Spleen (tissue), 11 donors: ENCODE measurements at regions not wholly inside any gene's neighbourhood (a gene's known extent, or its start where the extent isn't known, plus 50 kb on each side); places are given as distances from the start of the nearest gene placed in this dataset.

Experiments
- DNase-seq: peaks from one replicate; pipeline ENCODE4 v3.0.0-alpha.2; 2020
- H3K27ac ChIP-seq, 8 donors: fragments of 200-600 bp; sonication (generic) in 7 of 8; 1 replicate in 4 of 8; 2 replicates in 4 of 8; pipeline versions ENCODE4 v1.5.0 to v1.8.0; 2016 to 2021; ENCODE audit warnings: inconsistent platforms in 4 of 8, mild to moderate bottlenecking in 4 of 8, moderate library complexity in 1 of 8
- H3K27me3 ChIP-seq, 7 donors: fragments of 200-600 bp; sonication (generic) in 6 of 7; replicated peaks in 1 of 7; 1 replicate in 4 of 7; 2 replicates in 3 of 7; pipeline versions ENCODE4 v1.5.0 to v1.8.0; 2016 to 2021; ENCODE audit warnings: inconsistent platforms in 3 of 7, mild to moderate bottlenecking in 1 of 7
- H3K36me3 ChIP-seq, 6 donors: fragments of 200-600 bp; sonication (generic) in 5 of 6; 1 replicate in 4 of 6; 2 replicates in 2 of 6; pipeline versions ENCODE4 v1.5.0 to v1.8.0; 2016 to 2021; ENCODE audit warnings: inconsistent platforms in 2 of 6
- H3K4me1 ChIP-seq, 6 donors: fragments of 200-600 bp; sonication (generic) in 5 of 6; 1 replicate in 3 of 6; 2 replicates in 3 of 6; pipeline versions ENCODE4 v1.5.0 to v1.8.0; 2016 to 2021; ENCODE audit warnings: inconsistent platforms in 3 of 6
- H3K4me3 ChIP-seq, 8 donors: fragments of 200-600 bp; sonication (generic) in 7 of 8; 1 replicate in 4 of 8; 2 replicates in 4 of 8; pipeline versions ENCODE4 v1.5.0 to v1.8.0; 2016 to 2021; ENCODE audit warnings: inconsistent platforms in 4 of 8, mild to moderate bottlenecking in 4 of 8, moderate library complexity in 2 of 8
- H3K9me3 ChIP-seq, 8 donors: fragments of 200-600 bp; sonication (generic) in 7 of 8; 1 replicate in 4 of 8; 2 replicates in 4 of 8; pipeline versions ENCODE4 v1.5.0 to v1.8.0; 2016 to 2021; ENCODE audit warnings: inconsistent platforms in 4 of 8
- CTCF ChIP-seq, 11 experiments: fragments of 200-600 bp in 7 of 11; fragments of 450-650 bp in 4 of 11; sonication (generic) in 4 of 11; IDR thresholded peaks in 8 of 11; conservative IDR thresholded peaks in 3 of 11; 1 replicate in 7 of 11; 2 replicates in 4 of 11; pipeline versions ENCODE4 v1.4.0 to v1.8.0; 2016 to 2021; ENCODE audit warnings: antibody characterized with exemption in 11 of 11, inconsistent platforms in 4 of 11, mild to moderate bottlenecking in 1 of 11
- POLR2A ChIP-seq, 3 donors: fragments of 450-650 bp; IDR thresholded peaks; one replicate each; pipeline ENCODE4 v1.5.1; 2017; ENCODE audit warnings: antibody characterized with exemption in 3 of 3, mild to moderate bottlenecking in 1 of 3
- POLR2AphosphoS5 ChIP-seq, 3 donors: sonication (generic); formaldehyde crosslinking; IDR thresholded peaks; one replicate each; pipeline ENCODE4 v1.5.1; 2017; ENCODE audit warnings: antibody characterized with exemption in 3 of 3
- WGBS, 5 donors: extraction: QIAGEN DNeasy Blood & Tissue Kit in 3 of 5; methylation state at CpG; one replicate each; pipeline versions ENCODE4 v1.1.5 to v1.1.7; 2013 to 2018; 5-methylcytosine and 5-hydroxymethylcytosine counted together
- intact Hi-C: fragments of 100-400 bp; cut with DNase I; formaldehyde crosslinking; loops from one replicate; pipeline ENCODE4 v1.15.0; 2023; ENCODE audit warnings: low total_unique reads
- donor health status: healthy with polysubstance abuse.
- donor health status: DM: no; HTN: no; CAD: no; lungs with moderate emphysema.
- donor health status: DM: no; HTN: no; CAD: no.
- donor health status: Bipolar disorder and iron deficiency.
- donor health status: healthy.
- donor health status: DM: no; HTN: no; CAD: no.
- donor health status: DM: yes; HTN: yes; CAD: no.

GRCh38 chr18:980586-980985 lies 75.9 kb downstream of the ADCYAP1 start:
- intact Hi-C loops, result no loop called here
- DNase-seq, result no peak
- 79 to 86% (median 82%) methylated on average over 4 of the region's 4 CpGs for WGBS, 5 donors
- Histone ChIP-seq H3K4me1 (no peaks in the 10 kb centered on the region), H3K27ac (no peak overlapping the region), H3K27me3 (peaks cover 0 to 6% (median 0%) of the 10 kb centered on the region in 7 donors), H3K36me3 (no peaks in the 10 kb centered on the region), H3K9me3 (peaks cover 0 to 25% (median 4%) of the 10 kb centered on the region in 8 donors), H3K4me3 (no peak overlapping the region)
- TF ChIP-seq CTCF (IDR thresholded peaks at IDR 0.05 in 8 of 11, conservative IDR thresholded peaks at IDR 0.05 in 3 of 11) (no peak), POLR2AphosphoS5 (IDR thresholded peaks at IDR 0.05) (no peak), POLR2A (IDR thresholded peaks at IDR 0.05) (no peak)

GRCh38 chr18:984004-984403 lies 79.3 kb downstream of the ADCYAP1 start:
- H3K9me3 ChIP-seq, result peaks cover 0 to 20% (median 4%) of the 10 kb centered on the region in 8 donors
- TF ChIP-seq POLR2A (IDR thresholded peaks at IDR 0.05), result no peak
- H3K36me3 ChIP-seq, result no peaks in the 10 kb centered on the region
- DNase-seq, result no peak
- WGBS, 5 donors, result 71 to 86% (median 83%) methylated on average over 4 of the region's 4 CpGs
- H3K27ac ChIP-seq, result no peak overlapping the region
- no peak overlapping the region for H3K4me3 ChIP-seq
- intact Hi-C loops, result no loop called here
- H3K27me3 ChIP-seq, result peaks cover 0 to 6% (median 0%) of the 10 kb centered on the region in 7 donors
- H3K4me1 ChIP-seq, result no peaks in the 10 kb centered on the region

- 38 to 47% (median 45%) methylated on average over 6 of the region's 6 CpGs for WGBS, 5 donors
- Histone ChIP-seq H3K36me3 (no peaks in the 10 kb centered on the region), H3K27ac (no peak overlapping the region), H3K4me3 (no peak overlapping the region), H3K9me3 (peaks cover 0 to 9% (median 0%) of the 10 kb centered on the region in 8 donors), H3K4me1 (no peaks in the 10 kb centered on the region), H3K27me3 (peaks cover 0 to 5% (median 0%) of the 10 kb centered on the region in 7 donors)
- TF ChIP-seq CTCF (IDR thresholded peaks at IDR 0.05 in 8 of 11, conservative IDR thresholded peaks at IDR 0.05 in 3 of 11), result no peak
- no peak for TF ChIP-seq POLR2AphosphoS5 (IDR thresholded peaks at IDR 0.05)
- no peak for TF ChIP-seq POLR2A (IDR thresholded peaks at IDR 0.05)
- DNase-seq, result no peak
- intact Hi-C loops, result no loop called here
Measured at GRCh38 chr18:985212-985661, 80.6 kb downstream of the ADCYAP1 start.

- DNase-seq, result no peak
- Histone ChIP-seq H3K4me1 (no peaks in the 10 kb centered on the region), H3K27ac (no peak overlapping the region), H3K36me3 (no peaks in the 10 kb centered on the region), H3K9me3 (peaks cover 0 to 6% (median 0%) of the 10 kb centered on the region in 8 donors), H3K4me3 (no peak overlapping the region), H3K27me3 (peaks cover 0 to 7% (median 0%) of the 10 kb centered on the region in 7 donors)
- intact Hi-C loops, result no loop called here
- 65 to 81% (median 74%) methylated on average over 3 of the region's 3 CpGs for WGBS, 5 donors
- TF ChIP-seq POLR2A (IDR thresholded peaks at IDR 0.05), result no peak
- TF ChIP-seq CTCF (IDR thresholded peaks at IDR 0.05 in 8 of 11, conservative IDR thresholded peaks at IDR 0.05 in 3 of 11), result no peak
- no peak for TF ChIP-seq POLR2AphosphoS5 (IDR thresholded peaks at IDR 0.05)
Measured at GRCh38 chr18:986051-986450, 81.4 kb downstream of the ADCYAP1 start.

- Histone ChIP-seq H3K27ac (no peak overlapping the region), H3K27me3 (peaks cover 0 to 7% (median 0%) of the 10 kb centered on the region in 7 donors), H3K4me1 (no peaks in the 10 kb centered on the region), H3K36me3 (no peaks in the 10 kb centered on the region), H3K4me3 (no peak overlapping the region), H3K9me3 (peaks cover 0 to 6% (median 0%) of the 10 kb centered on the region in 8 donors)
- intact Hi-C loops, result no loop called here
- DNase-seq, result no peak
- TF ChIP-seq POLR2A (IDR thresholded peaks at IDR 0.05) (no peak), CTCF (IDR thresholded peaks at IDR 0.05 in 8 of 11, conservative IDR thresholded peaks at IDR 0.05 in 3 of 11) (no peak), POLR2AphosphoS5 (IDR thresholded peaks at IDR 0.05) (no peak)
- WGBS, 5 donors, result 78 to 92% (median 88%) methylated on average over 1 of the region's 1 CpG
Measured at GRCh38 chr18:986552-986951, 81.9 kb downstream of the ADCYAP1 start.
